Jurkat, Clone E6-1 (cell line): ENCODE measurements at regions not wholly inside any gene's neighbourhood (a gene's known extent, or its start where the extent isn't known, plus 50 kb on each side); places are given as distances from the start of the nearest gene placed in this dataset.

Source experiments
- DNase-seq: peaks from one replicate; pipeline ENCODE4 v3.0.0-alpha.2; 2011; ENCODE audit warnings: low read depth, low spot score
- H3K4me3 ChIP-seq: 2 replicates; pipeline ENCODE4 v1.5.1; 2011; ENCODE audit warnings: mild to moderate bottlenecking, low read length, control low read depth, moderate library complexity

- DNase-seq: no peak
Observed at GRCh38 chr2:116645155-116645554, 1169.3 kb upstream of the DDX18 start.

DNA sequence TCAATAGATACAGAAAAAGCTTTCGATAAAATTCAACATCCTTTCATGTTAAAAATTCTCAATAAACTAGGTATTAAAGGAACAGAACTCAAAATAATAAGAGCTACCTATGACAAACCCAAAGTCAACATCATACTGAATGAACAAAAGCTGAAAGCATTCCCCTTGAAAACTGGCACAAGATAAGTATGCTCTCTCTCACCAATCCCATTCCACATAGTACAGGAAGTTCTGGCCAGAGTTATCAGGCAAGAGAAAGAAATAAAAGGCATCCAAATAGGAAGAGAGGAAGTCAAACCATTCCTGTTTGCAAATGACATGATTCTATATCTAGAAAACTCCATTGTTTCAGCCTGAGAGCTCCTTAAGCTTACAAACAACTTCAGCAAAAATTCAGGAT, 1145.8 kb upstream of the DDX18 start:
- DNase-seq: no peak
- H3K4me3 ChIP-seq: no peak overlapping the region

More at GRCh38 chr2:116645155-116645554, 1169.3 kb upstream of the DDX18 start:
- H3K4me3 ChIP-seq: no peak overlapping the region

GRCh38 chr2:116669782-116670181, 1144.7 kb upstream of the DDX18 start:
- DNase-seq: no peak
- H3K4me3 ChIP-seq: no peak overlapping the region

DNA sequence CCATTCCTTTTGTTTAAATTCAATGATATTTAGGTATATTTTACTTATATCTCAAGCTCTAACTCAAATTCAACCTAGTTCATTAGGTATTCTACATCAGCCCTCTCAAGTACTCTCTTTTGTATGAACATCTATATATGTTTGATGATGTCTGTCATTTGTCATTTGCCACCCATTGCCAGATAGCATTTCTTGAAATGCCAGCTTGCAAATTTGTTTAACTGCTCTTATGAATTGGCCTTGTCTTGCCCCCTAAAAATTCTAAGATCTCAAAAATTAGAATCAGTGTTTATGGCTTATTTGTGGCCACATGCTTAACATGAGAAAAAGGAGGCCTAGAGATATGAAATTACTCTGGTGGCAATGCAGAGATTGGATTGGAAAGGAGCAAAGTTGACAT, 1140.3 kb upstream of the DDX18 start:
- H3K4me3 ChIP-seq: no peak overlapping the region
- DNase-seq: no peak

- no peak for DNase-seq
Observed at GRCh38 chr2:116676776-116677175, 1137.7 kb upstream of the DDX18 start.

GRCh38 chr2:116680256-116680936, 1134.1 kb upstream of the DDX18 start:
- DNase-seq: no peak
- no peak overlapping the region for H3K4me3 ChIP-seq

More at GRCh38 chr2:116676776-116677175, 1137.7 kb upstream of the DDX18 start:
- H3K4me3 ChIP-seq: no peak overlapping the region

DNA sequence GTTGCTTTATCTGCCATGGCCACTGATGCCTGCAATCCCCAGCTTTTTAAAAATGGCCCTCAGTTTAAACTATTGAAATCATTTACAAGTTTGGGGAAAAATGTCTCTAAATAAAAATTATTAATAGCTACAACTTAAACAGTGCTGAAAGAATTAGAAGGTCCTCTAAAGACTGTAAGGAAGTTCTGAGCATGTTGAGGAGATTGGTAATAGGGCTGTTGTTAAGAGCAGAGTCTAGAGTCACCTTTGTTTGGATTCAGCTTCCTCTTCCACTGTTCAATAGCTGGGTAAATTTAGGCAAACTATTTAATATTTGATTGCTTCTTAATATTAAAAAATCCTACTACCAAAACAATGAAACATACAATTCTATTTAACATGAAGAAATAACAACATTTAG, 1127.1 kb upstream of the DDX18 start:
- DNase-seq: no peak
- no peak overlapping the region for H3K4me3 ChIP-seq

DNA sequence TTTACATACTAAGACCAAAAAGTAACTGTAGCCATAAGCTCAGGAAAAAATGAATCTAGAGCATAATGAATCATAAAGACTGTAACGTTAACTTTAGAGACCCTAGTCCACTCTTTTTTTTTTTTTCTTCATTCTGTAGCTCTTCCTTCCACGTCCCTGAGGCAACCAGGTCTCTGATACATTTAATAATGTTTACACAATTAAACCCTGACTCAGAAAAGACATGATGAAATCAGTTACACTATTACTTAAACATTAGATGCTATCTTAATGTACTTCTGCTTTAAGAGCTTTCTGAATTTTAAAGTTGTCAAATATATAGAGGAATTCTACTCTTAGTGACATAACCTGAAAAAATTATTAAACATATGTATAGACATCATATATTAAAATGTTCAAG, 1121.5 kb upstream of the DDX18 start:
- no peak for DNase-seq
- H3K4me3 ChIP-seq: no peak overlapping the region

DNA sequence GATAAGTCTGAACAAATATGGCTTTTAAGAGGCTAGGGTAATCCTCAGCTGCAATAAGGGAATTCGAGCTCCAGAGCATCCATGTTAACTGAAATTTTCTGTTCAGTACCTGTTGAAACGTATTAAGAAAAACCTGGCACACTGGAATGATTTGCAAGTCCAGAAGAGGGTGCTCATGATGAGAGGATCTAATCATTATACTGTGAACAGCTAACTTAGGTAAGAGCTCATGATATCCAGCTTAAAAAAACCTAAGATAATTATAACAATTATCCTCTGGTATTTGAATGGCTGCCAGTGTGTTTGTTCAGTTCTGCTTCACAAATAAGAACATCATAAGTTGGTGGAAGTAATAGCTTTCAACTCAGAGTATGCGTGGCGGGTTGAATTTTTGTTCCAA, 1118.3 kb upstream of the DDX18 start:
- DNase-seq: no peak

GRCh38 chr2:116696903-116697302, 1117.6 kb upstream of the DDX18 start:
- H3K4me3 ChIP-seq: no peak overlapping the region
- no peak for DNase-seq

More for the DNA sequence above, 1118.3 kb upstream of the DDX18 start:
- no peak overlapping the region for H3K4me3 ChIP-seq

DNA sequence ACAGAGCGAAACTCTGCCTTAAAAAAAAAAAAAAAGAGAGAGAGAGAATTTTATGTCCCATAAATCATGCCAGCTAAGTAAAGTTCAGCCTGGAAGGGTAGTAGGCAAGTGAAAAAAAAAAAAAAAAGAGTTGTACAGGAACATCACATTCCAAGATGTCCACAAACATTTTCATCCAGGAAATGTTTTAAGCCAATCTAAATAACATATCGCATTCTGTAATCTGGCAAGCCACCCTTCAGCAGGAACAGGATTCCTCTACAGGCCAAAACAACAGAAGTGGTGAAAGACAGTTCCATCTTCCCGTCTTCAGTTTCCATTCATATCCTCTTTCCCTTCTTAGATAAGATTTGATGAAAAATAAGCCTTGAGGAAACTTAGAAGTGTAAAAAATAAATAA, 1108.1 kb upstream of the DDX18 start:
- DNase-seq: no peak
- no peak overlapping the region for H3K4me3 ChIP-seq

DNA sequence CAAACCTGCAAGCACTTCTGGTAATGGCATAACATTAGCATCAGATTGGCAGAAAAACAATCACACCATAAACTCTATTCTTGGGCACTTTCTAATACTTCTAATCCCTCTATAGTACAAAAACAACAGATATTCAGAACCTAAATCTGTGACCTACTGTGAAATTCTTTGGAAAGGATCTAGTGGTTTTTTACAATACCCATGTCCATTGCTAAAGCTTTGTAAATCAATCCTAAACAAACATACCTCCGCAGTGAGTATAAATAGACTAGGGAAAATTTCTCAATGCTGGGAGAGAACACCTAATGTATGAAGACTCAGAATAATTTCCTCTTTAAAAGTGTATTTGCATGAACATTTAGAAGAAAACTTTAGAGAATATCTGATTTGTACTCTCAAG, 1098.5 kb upstream of the DDX18 start:
- no peak for DNase-seq
- no peak overlapping the region for H3K4me3 ChIP-seq

- no peak for DNase-seq
- no peak overlapping the region for H3K4me3 ChIP-seq
Observed at GRCh38 chr2:116716444-116716843, 1098.0 kb upstream of the DDX18 start.

- no peak overlapping the region for H3K4me3 ChIP-seq
Observed at GRCh38 chr2:116717832-116718231, 1096.7 kb upstream of the DDX18 start.

GRCh38 chr2:116718451-116718850, 1096.0 kb upstream of the DDX18 start:
- no peak overlapping the region for H3K4me3 ChIP-seq
- no peak for DNase-seq

More at GRCh38 chr2:116717832-116718231, 1096.7 kb upstream of the DDX18 start:
- no peak for DNase-seq

DNA sequence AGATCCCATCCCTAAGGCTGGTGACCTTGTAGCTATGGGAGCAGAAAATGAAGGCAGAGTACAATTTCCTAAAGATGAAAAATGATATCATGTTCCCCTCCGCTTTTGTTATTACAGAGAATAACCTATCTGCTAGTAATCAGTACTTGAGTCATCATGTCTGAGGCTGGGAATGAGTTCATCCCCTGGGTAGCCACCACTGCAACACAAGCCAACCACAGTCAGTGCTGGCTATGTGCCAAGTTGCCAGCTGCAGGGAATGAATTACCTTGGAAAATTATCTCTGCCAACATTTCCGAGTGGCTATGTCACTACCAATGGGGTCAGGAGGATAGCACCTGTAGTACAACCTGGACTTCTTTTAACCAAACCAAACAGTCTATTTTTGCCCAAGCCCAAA, 1094.7 kb upstream of the DDX18 start:
- no peak for DNase-seq
- H3K4me3 ChIP-seq: no peak overlapping the region

DNA sequence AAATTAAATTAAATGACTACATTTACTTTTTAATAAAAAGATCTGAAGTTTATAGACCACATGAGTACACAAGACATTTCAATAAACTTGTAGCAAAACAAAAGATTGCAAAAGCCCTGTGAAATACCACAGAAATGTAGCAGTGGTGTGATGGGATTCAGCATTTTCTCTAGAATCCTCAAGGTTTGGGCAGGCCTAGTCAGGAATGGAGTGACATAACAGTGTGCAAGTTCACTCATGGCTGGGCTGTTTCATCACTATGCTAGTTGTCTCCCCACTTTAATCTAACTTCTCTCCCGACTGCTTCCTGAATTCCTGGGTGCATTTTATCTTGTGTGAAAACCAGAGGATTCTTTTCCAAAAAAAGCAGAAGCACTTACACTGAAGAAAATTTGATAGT, 1089.9 kb upstream of the DDX18 start:
- DNase-seq: no peak
- no peak overlapping the region for H3K4me3 ChIP-seq

GRCh38 chr2:116732322-116732721, 1082.2 kb upstream of the DDX18 start:
- no peak for DNase-seq
- H3K4me3 ChIP-seq: no peak overlapping the region

- DNase-seq: no peak
- no peak overlapping the region for H3K4me3 ChIP-seq
Observed at GRCh38 chr2:116733699-116734098, 1080.8 kb upstream of the DDX18 start.

DNA sequence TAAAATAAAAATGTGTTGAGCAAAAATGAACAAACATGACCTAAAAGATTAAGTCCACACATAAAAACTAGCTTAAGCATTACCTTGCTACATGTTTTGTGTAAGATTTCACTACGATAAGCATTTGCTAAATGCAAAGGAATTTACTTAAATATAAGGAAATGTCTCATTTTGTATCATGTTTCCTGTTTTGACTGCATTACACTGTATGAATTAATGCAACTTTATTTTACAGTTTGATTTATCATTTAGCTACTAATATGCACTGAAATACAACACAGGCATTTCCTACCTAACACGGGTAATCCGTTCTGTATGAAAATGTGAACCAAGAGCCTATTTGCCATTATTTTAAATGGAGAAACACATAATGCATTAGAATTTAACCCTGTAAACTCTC, 1076.5 kb upstream of the DDX18 start:
- DNase-seq: no peak
- no peak overlapping the region for H3K4me3 ChIP-seq

- no peak for DNase-seq
- H3K4me3 ChIP-seq: no peak overlapping the region
Observed at GRCh38 chr2:116747103-116747502, 1067.4 kb upstream of the DDX18 start.
